Testis (tissue), 2 donors: ENCODE measurements at regions not wholly inside any gene's neighbourhood (a gene's known extent, or its start where the extent isn't known, plus 50 kb on each side); places are given as distances from the start of the nearest gene placed in this dataset.

Experiments used
- CTCF ChIP-seq, 3 experiments: fragments of 450-650 bp in 2 of 3; fragments of 200-600 bp in 1 of 3; sonication (generic) in 1 of 3; IDR thresholded peaks; one replicate each; pipeline ENCODE4 v1.5.1; 2016 to 2019; ENCODE audit warnings: antibody characterized with exemption in 3 of 3, mild to moderate bottlenecking in 2 of 3, moderate library complexity in 1 of 3
- POLR2A ChIP-seq: fragments of 450-650 bp; IDR thresholded peaks from one replicate; pipeline ENCODE4 v1.6.1; 2017; ENCODE audit warnings: antibody characterized with exemption, mild to moderate bottlenecking, moderate library complexity

- TF ChIP-seq CTCF (IDR thresholded peaks at IDR 0.05), result no peak
- TF ChIP-seq POLR2A, result no peak
Measured at GRCh38 chr7:112994656-112995055, 92.0 kb downstream of the GPR85 start.
